Upper lobe of left lung (tissue), 4 donors: ENCODE measurements at regions not wholly inside any gene's neighbourhood (a gene's known extent, or its start where the extent isn't known, plus 50 kb on each side); places are given as distances from the start of the nearest gene placed in this dataset.

ENCODE experiments used
- CTCF ChIP-seq, 6 experiments: fragments of 450-650 bp in 4 of 6; fragments of 200-600 bp in 2 of 6; sonication (generic) in 2 of 6; IDR thresholded peaks; one replicate each; pipeline ENCODE4 v1.5.1; 2016 to 2019; ENCODE audit warnings: antibody characterized with exemption in 6 of 6
- EP300 ChIP-seq, 4 donors: sonication (generic); formaldehyde crosslinking; IDR thresholded peaks; one replicate each; pipeline ENCODE4 v1.5.1; 2017; ENCODE audit warnings: antibody characterized with exemption in 4 of 4, control low read depth in 2 of 4
- POLR2A ChIP-seq, 4 donors: fragments of 450-650 bp; IDR thresholded peaks; one replicate each; pipeline ENCODE4 v1.5.1; 2016 to 2017; ENCODE audit warnings: antibody characterized with exemption in 4 of 4, mild to moderate bottlenecking in 2 of 4
- POLR2AphosphoS5 ChIP-seq, 2 donors: sonication (generic); formaldehyde crosslinking; IDR thresholded peaks; one replicate each; pipeline ENCODE4 v1.5.1; 2017; ENCODE audit warnings: antibody characterized with exemption in 2 of 2

- TF ChIP-seq CTCF (IDR thresholded peaks at IDR 0.05) (no peak), POLR2A (IDR thresholded peaks at IDR 0.05) (no peak), EP300 (IDR thresholded peaks at IDR 0.05) (no peak), POLR2AphosphoS5 (IDR thresholded peaks at IDR 0.05) (no peak)
These were observed 69.1 kb upstream of the HSF2 start for GRCh38 chr6:122330315-122330714.
